ENCODE measurements at regions not wholly inside any gene's neighbourhood (a gene's known extent, or its start where the extent isn't known, plus 50 kb on each side); places are given as distances from the start of the nearest gene placed in this dataset.

DNA sequence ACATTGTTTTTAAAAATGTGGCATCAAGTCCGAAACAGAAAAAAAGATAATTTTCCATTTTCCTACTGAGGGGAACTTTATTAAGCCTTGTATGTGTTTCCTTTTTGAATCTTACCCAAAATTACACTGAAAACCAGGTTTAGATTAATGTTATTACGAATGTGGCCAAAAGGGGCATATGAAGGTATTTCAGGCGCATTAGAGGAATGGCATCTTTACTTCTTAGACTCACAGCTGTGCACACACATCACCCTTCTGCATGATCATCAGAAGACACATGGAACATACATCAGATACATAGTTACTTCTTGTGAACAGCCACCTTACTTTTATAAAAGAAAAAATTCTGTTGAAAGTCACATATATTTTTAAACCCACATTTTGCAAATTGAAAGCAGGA, 58.6 kb upstream of the ZPBP start:
- no peak overlapping the region for H3K4me3 ChIP-seq (ENCODE audit: low read depth, low read length)
- TF ChIP-seq, protein P1, sequence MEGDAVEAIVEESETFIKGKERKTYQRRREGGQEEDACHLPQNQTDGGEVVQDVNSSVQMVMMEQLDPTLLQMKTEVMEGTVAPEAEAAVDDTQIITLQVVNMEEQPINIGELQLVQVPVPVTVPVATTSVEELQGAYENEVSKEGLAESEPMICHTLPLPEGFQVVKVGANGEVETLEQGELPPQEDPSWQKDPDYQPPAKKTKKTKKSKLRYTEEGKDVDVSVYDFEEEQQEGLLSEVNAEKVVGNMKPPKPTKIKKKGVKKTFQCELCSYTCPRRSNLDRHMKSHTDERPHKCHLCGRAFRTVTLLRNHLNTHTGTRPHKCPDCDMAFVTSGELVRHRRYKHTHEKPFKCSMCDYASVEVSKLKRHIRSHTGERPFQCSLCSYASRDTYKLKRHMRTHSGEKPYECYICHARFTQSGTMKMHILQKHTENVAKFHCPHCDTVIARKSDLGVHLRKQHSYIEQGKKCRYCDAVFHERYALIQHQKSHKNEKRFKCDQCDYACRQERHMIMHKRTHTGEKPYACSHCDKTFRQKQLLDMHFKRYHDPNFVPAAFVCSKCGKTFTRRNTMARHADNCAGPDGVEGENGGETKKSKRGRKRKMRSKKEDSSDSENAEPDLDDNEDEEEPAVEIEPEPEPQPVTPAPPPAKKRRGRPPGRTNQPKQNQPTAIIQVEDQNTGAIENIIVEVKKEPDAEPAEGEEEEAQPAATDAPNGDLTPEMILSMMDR (IDR thresholded peaks at IDR 0.05; ENCODE audit: insufficient read depth, low read depth, low read length), result no peak
- DNase-seq (ENCODE audit: low read depth), result no peak

DNA sequence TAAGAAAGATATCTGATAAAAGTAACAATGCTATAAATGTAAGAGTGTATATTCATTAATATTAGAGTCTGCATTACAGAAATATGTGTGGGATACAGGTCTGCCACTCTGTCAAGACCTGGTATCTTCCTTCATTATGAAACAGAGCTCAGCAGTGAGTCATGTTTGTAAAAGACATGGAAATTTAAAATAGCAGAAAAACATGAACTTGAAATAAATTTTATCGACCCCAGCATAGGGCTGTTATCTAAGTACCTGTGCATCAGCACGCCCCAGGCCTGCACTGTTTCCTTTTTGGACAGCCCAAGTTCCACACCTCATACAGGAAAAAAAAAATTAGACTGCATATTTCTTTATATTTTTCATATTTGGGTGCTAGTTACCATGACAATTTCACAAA, 58.0 kb upstream of the ZPBP start:
- DNase-seq (ENCODE audit: low read depth), result no peak
- no peak overlapping the region for H3K4me3 ChIP-seq (ENCODE audit: low read depth, low read length)
- TF ChIP-seq, protein P1 (IDR thresholded peaks at IDR 0.05; ENCODE audit: insufficient read depth, low read depth, low read length), result no peak

DNA sequence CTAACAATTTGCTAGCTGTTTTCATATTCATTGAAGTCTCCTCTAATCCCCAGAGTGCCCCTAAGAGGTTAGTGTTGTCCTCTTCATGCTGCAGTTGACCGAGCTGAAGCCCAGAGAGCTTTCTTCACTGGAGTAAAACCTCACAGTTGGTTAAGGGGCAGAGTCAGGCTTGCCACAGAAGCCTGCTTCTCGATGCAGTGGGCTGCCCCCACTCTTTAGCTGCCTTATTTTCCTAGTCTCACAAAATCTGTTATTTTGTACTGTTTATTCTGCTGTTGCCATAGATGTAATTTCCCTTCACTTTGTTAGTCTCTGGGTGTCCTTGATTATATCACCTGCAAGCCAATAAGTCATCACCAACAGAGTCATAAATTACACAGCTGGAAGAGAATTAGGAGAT, 56.3 kb upstream of the ZPBP start:
- DNase-seq (ENCODE audit: low read depth), result no peak
- TF ChIP-seq, protein P1 (IDR thresholded peaks at IDR 0.05; ENCODE audit: insufficient read depth, low read depth, low read length), result no peak
- H3K4me3 ChIP-seq (ENCODE audit: low read depth, low read length), result no peak overlapping the region

DNA sequence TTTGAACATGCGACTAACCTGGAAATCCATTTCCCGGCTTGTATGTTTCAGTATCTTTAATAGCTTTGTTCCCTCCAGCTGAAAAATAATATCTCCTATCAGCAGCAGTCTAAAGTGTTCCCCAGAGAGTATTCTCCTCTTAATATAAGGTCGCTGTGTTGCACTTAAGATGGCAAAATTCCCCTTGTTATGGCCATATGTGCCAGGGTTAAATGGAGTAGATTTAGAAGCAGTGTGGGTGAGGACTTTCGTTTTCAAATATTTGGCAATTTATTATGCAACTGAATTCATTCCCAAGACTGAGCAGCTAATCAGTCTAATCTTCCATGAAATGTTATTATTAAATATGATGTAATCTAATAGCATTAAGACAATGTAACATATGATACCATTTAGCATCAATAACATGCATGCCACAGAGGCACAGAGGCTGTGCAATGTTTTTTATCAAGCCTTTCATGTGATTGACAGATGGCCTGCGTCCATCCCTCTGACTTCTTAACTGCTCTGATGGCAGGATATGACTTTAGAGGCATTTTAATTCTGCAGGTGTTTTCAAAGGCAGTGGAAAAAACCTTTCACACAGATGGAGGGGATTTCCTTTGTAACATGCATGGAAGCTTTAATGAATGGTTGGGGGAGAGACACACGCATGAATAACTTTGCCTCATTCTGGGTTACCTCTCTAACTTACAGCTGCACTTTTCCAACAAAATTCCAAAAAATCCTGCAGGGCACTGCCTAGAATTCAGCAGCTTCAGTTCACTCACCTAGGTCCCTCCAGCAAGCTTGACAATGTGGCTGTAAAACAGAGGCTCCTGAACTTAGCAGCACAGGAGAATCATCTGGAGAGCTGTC, 55.1 kb upstream of the ZPBP start:
- DNase-seq (ENCODE audit: low read depth), result no peak
- TF ChIP-seq, protein P1 (IDR thresholded peaks at IDR 0.05; ENCODE audit: insufficient read depth, low read depth, low read length), result no peak
- H3K4me3 ChIP-seq (ENCODE audit: low read depth, low read length), result no peak overlapping the region

DNA sequence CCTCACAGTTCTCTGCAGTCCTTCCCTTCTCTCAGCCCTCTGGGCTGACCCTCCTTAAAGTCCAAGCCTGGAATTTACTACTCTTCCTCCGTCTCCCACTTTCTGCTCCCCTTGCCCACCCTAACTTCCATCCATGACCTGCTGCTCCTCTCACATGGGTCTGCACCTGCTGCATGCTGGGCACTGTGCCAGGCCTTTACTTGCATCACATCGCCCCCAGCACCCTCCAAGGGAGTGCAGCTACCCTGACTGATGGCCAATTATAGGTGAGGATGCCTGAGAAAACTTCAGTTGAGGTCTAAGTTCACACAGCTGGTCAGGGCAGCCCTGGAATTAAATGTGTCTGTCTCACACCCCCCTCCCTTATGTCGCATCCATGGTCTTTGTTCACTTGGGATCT, 53.6 kb upstream of the ZPBP start:
- TF ChIP-seq, protein P1 (IDR thresholded peaks at IDR 0.05; ENCODE audit: insufficient read depth, low read depth, low read length), result no peak
- no peak for DNase-seq (ENCODE audit: low read depth)
- no peak overlapping the region for H3K4me3 ChIP-seq (ENCODE audit: low read depth, low read length)

DNA sequence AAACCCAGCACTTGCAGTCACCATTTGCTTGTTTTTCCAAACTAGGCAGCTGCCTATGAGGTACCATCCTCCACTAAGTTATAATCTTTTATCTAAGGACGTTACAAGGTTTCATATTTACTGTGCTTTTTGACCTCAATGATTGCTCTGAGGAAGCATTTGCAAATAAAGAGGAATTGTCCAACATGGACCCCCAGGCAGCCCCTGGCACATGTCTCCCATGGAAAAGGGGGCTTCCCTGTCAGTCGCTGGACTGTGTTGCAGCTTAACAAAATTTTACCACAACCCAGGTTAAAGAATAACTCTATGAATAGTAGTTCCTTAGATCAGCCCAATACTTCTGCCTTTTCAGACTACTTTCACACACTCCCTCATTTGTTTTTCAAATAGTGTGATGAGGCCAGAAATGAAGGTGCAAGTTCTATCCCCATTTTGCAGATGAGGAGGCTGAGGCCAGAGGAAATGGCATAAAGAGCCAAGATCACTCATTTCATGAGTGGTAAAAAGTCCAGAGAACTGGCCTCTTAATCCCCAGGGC, 52.8 kb upstream of the ZPBP start:
- no peak overlapping the region for H3K4me3 ChIP-seq (ENCODE audit: low read depth, low read length)
- no peak for DNase-seq (ENCODE audit: low read depth)
- TF ChIP-seq, protein P1 (IDR thresholded peaks at IDR 0.05; ENCODE audit: insufficient read depth, low read depth, low read length), result no peak

Measured in fibroblast of villous mesenchyme (primary cell).